Glomerular endothelial cell (primary cell): ENCODE measurements at regions not wholly inside any gene's neighbourhood (a gene's known extent, or its start where the extent isn't known, plus 50 kb on each side); places are given as distances from the start of the nearest gene placed in this dataset.

Source experiments
- DNase-seq: peaks from one replicate; pipeline ENCODE4 v3.0.0-alpha.2; 2011; ENCODE audit warnings: low read depth, low spot score; ENCODE audit errors: extremely low read depth

- DNase-seq: no peak
These were observed 68.9 kb downstream of the NCR2 start for GRCh38 chr6:41404182-41404845.

- no peak for DNase-seq
These were observed 70.7 kb downstream of the NCR2 start for GRCh38 chr6:41405941-41406727.

- no peak for DNase-seq
These were observed 71.5 kb downstream of the NCR2 start for GRCh38 chr6:41406728-41407489.

- DNase-seq: no peak
These were observed 73.2 kb downstream of the NCR2 start for GRCh38 chr6:41408576-41408975.

GRCh38 chr6:41408982-41409381 lies 73.6 kb downstream of the NCR2 start:
- no peak for DNase-seq

- DNase-seq: no peak
These were observed 74.1 kb downstream of the NCR2 start for GRCh38 chr6:41409489-41409888.

GRCh38 chr6:41411961-41412360 lies 76.6 kb downstream of the NCR2 start:
- DNase-seq: no peak

GRCh38 chr6:41413250-41413649 lies 77.8 kb downstream of the NCR2 start:
- no peak for DNase-seq

GRCh38 chr6:41416501-41416837 lies 81.1 kb downstream of the NCR2 start:
- no peak for DNase-seq

GRCh38 chr6:41418741-41419140 lies 83.3 kb downstream of the NCR2 start:
- no peak for DNase-seq

GRCh38 chr6:41419385-41419784 lies 84.0 kb downstream of the NCR2 start:
- DNase-seq: no peak

- DNase-seq: no peak
These were observed 84.8 kb downstream of the NCR2 start for GRCh38 chr6:41420186-41420585.

- no peak for DNase-seq
These were observed 86.8 kb downstream of the NCR2 start for GRCh38 chr6:41422161-41422560.

GRCh38 chr6:41423002-41423401 lies 87.6 kb downstream of the NCR2 start:
- no peak for DNase-seq

- peak; percentile 27 for DNase-seq
These were observed 89.1 kb downstream of the NCR2 start for GRCh38 chr6:41424370-41425058.

GRCh38 chr6:41425511-41425910 lies 90.1 kb downstream of the NCR2 start:
- no peak for DNase-seq

- DNase-seq: no peak
These were observed 91.0 kb downstream of the NCR2 start for GRCh38 chr6:41426438-41426851.

- no peak for DNase-seq
These were observed 91.7 kb downstream of the NCR2 start for GRCh38 chr6:41426888-41427641.

- DNase-seq: no peak
These were observed 92.4 kb downstream of the NCR2 start for GRCh38 chr6:41427642-41428335.
